Body of pancreas (tissue), 4 donors: ENCODE measurements at regions not wholly inside any gene's neighbourhood (a gene's known extent, or its start where the extent isn't known, plus 50 kb on each side); places are given as distances from the start of the nearest gene placed in this dataset.

ENCODE experiments used
- POLR2A ChIP-seq, 3 donors: fragments of 450-650 bp; IDR thresholded peaks; one replicate each; pipeline ENCODE4 v1.6.1; 2016; ENCODE audit warnings: antibody characterized with exemption in 3 of 3, mild to moderate bottlenecking in 2 of 3
- TF ChIP-seq, protein P1 (sequence below), 7 experiments: fragments of 450-650 bp in 4 of 7; fragments of 200-600 bp in 3 of 7; sonication (generic) in 3 of 7; IDR thresholded peaks; one replicate each; pipeline ENCODE4 v1.5.1; 2016 to 2019; ENCODE audit warnings: antibody characterized with exemption in 7 of 7

DNA sequence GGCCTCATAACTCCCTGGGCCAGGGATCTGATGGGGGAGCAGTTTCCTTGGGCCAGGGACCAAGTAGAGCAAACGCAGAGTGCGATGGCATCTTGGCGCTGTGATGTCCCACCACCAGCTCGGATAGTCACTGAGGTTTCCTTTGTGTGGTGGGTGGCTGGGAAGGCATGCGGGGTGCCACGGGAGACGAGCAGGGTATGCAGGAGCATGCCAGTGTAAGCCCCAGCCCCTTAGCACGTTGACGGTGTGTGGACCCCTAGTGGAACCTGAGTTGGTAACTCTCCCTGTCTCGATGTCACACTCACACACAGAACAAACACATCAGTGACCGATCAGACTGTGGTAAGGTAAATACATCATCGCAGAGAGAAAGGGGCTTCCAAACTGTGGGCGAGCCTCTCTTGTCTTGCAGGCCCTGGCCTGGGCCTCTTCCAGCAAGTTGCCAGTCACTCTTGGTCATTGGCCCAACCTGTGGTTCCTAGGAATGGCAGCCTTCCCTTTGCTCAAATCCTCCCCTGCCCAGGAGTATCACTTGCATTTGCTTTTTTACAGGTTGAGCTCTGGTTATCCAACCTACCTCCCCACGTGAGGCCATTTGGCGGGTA lies 231.6 kb upstream of the GPR26 start:
- TF ChIP-seq, protein P1, sequence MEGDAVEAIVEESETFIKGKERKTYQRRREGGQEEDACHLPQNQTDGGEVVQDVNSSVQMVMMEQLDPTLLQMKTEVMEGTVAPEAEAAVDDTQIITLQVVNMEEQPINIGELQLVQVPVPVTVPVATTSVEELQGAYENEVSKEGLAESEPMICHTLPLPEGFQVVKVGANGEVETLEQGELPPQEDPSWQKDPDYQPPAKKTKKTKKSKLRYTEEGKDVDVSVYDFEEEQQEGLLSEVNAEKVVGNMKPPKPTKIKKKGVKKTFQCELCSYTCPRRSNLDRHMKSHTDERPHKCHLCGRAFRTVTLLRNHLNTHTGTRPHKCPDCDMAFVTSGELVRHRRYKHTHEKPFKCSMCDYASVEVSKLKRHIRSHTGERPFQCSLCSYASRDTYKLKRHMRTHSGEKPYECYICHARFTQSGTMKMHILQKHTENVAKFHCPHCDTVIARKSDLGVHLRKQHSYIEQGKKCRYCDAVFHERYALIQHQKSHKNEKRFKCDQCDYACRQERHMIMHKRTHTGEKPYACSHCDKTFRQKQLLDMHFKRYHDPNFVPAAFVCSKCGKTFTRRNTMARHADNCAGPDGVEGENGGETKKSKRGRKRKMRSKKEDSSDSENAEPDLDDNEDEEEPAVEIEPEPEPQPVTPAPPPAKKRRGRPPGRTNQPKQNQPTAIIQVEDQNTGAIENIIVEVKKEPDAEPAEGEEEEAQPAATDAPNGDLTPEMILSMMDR (IDR thresholded peaks at IDR 0.05), result no peak
- TF ChIP-seq POLR2A (IDR thresholded peaks at IDR 0.05), result no peak
